ENCODE measurements at regions not wholly inside any gene's neighbourhood (a gene's known extent, or its start where the extent isn't known, plus 50 kb on each side); places are given as distances from the start of the nearest gene placed in this dataset.

- no peak for DNase-seq (ENCODE audit: low spot score)
- Histone ChIP-seq H4K20me1 (replicated peaks; ENCODE audit: insufficient read depth) (no peaks in the 10 kb centered on the region), H3K9me2 (ENCODE audit: insufficient read depth) (peaks cover 9% of the 10 kb centered on the region; the same call in 1 of the 2 replicates), H2AFZ (no peak overlapping the region), H3K79me2 (replicated peaks; ENCODE audit: insufficient read depth) (no peaks in the 10 kb centered on the region), H3K4me2 (no peak overlapping the region), H3K27me3 (ENCODE audit: insufficient read depth) (no peaks in the 10 kb centered on the region), H3F3A (replicated peaks; ENCODE audit: low read depth) (no peaks in the 10 kb centered on the region), H3K27ac (ENCODE audit: low read depth) (no peak overlapping the region), H3K4me1 (ENCODE audit: insufficient read depth) (no peaks in the 10 kb centered on the region), H3K4me3 (no peak overlapping the region), H3K36me3 (ENCODE audit: insufficient read depth) (no peaks in the 10 kb centered on the region)
- no peaks in the 10 kb centered on the region for H3K4me1 Mint-ChIP-seq
- H3K36me3 Mint-ChIP-seq (ENCODE audit: low read depth) = peaks cover 11% of the 10 kb centered on the region; the same call in 2 of the 3 replicates
- TF ChIP-seq EZH2 (IDR thresholded peaks at IDR 0.05; ENCODE audit: low read depth, unreplicated experiment) (no peak), STAT1 (IDR thresholded peaks at IDR 0.05; ENCODE audit: unreplicated experiment) (no peak), EZH2phosphoT487 (IDR thresholded peaks at IDR 0.05; ENCODE audit: unreplicated experiment) (no peak), ZNF462 (CRISPR knock-in tag; IDR thresholded peaks at IDR 0.05) (no peak), NANOG (IDR thresholded peaks at IDR 0.05; ENCODE audit: borderline replicate concordance) (no peak), CREB1 (CRISPR knock-in tag; IDR thresholded peaks at IDR 0.05; ENCODE audit: low read depth) (no peak), JUNB (IDR thresholded peaks at IDR 0.05; ENCODE audit: unreplicated experiment) (no peak), REST (IDR thresholded peaks at IDR 0.05; ENCODE audit: unreplicated experiment) (no peak), CTCF (conservative IDR thresholded peaks at IDR 0.05; ENCODE audit: low read depth in 2 of 2) (no peak), ZNF331 (CRISPR knock-in tag; IDR thresholded peaks at IDR 0.05; ENCODE audit: low read depth) (no peak), ETS1 (IDR thresholded peaks at IDR 0.05) (no peak), POLR2AphosphoS5 (IDR thresholded peaks at IDR 0.05; ENCODE audit: low read depth) (no peak), ZNF114 (CRISPR knock-in tag; IDR thresholded peaks at IDR 0.05) (no peak)
- H3K9me3 Mint-ChIP-seq = peaks cover 12% of the 10 kb centered on the region; the same call in 2 of the 3 replicates
- H3K27ac Mint-ChIP-seq = no peak overlapping the region
- ATAC-seq = no peak
- no peaks in the 10 kb centered on the region for H3K27me3 Mint-ChIP-seq (ENCODE audit: insufficient read depth, low read depth, poor library complexity)
- H3K4me3 Mint-ChIP-seq = no peak overlapping the region
Observed at GRCh38 chr4:11704186-11704830, 275.6 kb upstream of the HS3ST1 start.
